ENCODE measurements at regions not wholly inside any gene's neighbourhood (a gene's known extent, or its start where the extent isn't known, plus 50 kb on each side); places are given as distances from the start of the nearest gene placed in this dataset.
"Not testable (repeated sequence)": the region's sequence is repeated elsewhere in the genome, so short reads cannot be mapped to it uniquely, and the experiment has no call there.

- no peaks in the 10 kb centered on the region for H3K36me3 ChIP-seq (ENCODE audit: control insufficient read depth in 5 of 5, insufficient read depth in 5 of 5, low read length in 5 of 5)
- no peak overlapping the region for H3K27ac ChIP-seq (ENCODE audit: low read depth, low read length)
- no peaks in the 10 kb centered on the region for H3K4me1 ChIP-seq (ENCODE audit: control insufficient read depth in 5 of 5, insufficient read depth in 5 of 5, low read length in 5 of 5)
- no peaks in the 10 kb centered on the region for H3K27me3 ChIP-seq (ENCODE audit: control insufficient read depth in 5 of 5, insufficient read depth in 4 of 5, low read length in 5 of 5)
- H3K4me3 ChIP-seq (ENCODE audit: low read depth in 1 of 5, low read length in 5 of 5), result no peak overlapping the region
- H3K9ac ChIP-seq (ENCODE audit: low read length in 5 of 5), result no peak overlapping the region
- H3K9me3 ChIP-seq (ENCODE audit: control insufficient read depth in 5 of 5, low read length in 5 of 5), result peaks cover 0 to 7% (median 0%) of the 10 kb centered on the region in 5 donors
These were observed 459.2 kb downstream of the ACTL7B start for GRCh38 chr9:108396611-108397010.

DNA sequence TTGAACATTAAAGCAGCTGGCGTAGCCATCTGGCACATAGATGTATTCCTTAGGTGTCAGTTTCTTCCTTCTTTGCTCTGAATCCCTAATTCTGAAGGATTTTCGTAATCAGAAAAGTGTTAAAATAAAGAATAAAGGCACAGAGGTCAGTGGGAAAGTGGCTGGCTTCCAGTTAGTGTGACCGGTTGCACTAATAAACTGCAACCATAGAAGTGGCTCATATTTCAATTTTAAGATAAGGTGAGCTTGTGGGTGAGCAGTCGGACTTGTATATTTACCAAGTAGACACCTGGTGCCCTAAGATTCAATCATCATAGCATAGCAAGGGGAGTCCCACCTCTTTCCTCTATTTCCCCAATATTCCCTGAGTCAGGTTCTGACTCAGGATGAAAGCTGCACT, 459.6 kb downstream of the ACTL7B start:
- Histone ChIP-seq H3K36me3 (ENCODE audit: control insufficient read depth in 5 of 5, insufficient read depth in 5 of 5, low read length in 5 of 5) (no peaks in the 10 kb centered on the region), H3K9me3 (ENCODE audit: control insufficient read depth in 5 of 5, low read length in 5 of 5) (peaks cover 0 to 7% (median 0%) of the 10 kb centered on the region in 5 donors), H3K27ac (ENCODE audit: low read depth, low read length) (no peak overlapping the region), H3K4me3 (ENCODE audit: low read depth in 1 of 5, low read length in 5 of 5) (no peak overlapping the region), H3K9ac (ENCODE audit: low read length in 5 of 5) (no peak overlapping the region), H3K4me1 (ENCODE audit: control insufficient read depth in 5 of 5, insufficient read depth in 5 of 5, low read length in 5 of 5) (no peaks in the 10 kb centered on the region), H3K27me3 (ENCODE audit: control insufficient read depth in 5 of 5, insufficient read depth in 4 of 5, low read length in 5 of 5) (no peaks in the 10 kb centered on the region)

GRCh38 chr9:108395421-108395820, 460.4 kb downstream of the ACTL7B start:
- H3K27ac ChIP-seq (ENCODE audit: low read depth, low read length), result no peak overlapping the region
- H3K9ac ChIP-seq (ENCODE audit: low read length in 5 of 5), result no peak overlapping the region
- H3K27me3 ChIP-seq (ENCODE audit: control insufficient read depth in 5 of 5, insufficient read depth in 4 of 5, low read length in 5 of 5), result no peaks in the 10 kb centered on the region
- H3K4me1 ChIP-seq (ENCODE audit: control insufficient read depth in 5 of 5, insufficient read depth in 5 of 5, low read length in 5 of 5), result no peaks in the 10 kb centered on the region
- H3K36me3 ChIP-seq (ENCODE audit: control insufficient read depth in 5 of 5, insufficient read depth in 5 of 5, low read length in 5 of 5), result no peaks in the 10 kb centered on the region
- peaks cover 0 to 7% (median 0%) of the 10 kb centered on the region in 5 donors for H3K9me3 ChIP-seq (ENCODE audit: control insufficient read depth in 5 of 5, low read length in 5 of 5)
- H3K4me3 ChIP-seq (ENCODE audit: low read depth in 1 of 5, low read length in 5 of 5), result no peak overlapping the region

DNA sequence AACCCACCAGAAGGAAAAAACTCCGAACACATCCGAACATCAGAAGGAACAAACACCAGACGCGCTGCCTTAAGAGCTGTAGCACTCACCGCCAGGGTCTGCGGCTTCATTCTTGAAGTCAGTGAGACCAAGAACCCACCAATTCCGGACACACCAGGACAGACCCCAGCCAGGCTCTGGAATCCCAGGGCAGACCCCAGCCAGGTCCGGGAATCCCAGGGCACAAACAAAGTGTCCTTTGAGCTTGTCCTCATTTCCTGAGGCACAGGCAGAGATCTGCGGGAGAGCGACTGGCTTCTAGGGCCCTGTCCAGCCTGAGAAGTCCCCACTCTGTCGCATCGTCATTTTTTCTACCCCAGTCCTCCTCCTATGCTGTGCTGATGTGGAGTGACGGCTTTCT, 461.1 kb downstream of the ACTL7B start:
- Histone ChIP-seq H3K27me3 (ENCODE audit: control insufficient read depth in 5 of 5, insufficient read depth in 4 of 5, low read length in 5 of 5) (no peaks in the 10 kb centered on the region), H3K27ac (ENCODE audit: low read depth, low read length) (no peak overlapping the region), H3K4me3 (ENCODE audit: low read depth in 1 of 5, low read length in 5 of 5) (no peak overlapping the region), H3K9ac (ENCODE audit: low read length in 5 of 5) (no peak overlapping the region), H3K36me3 (ENCODE audit: control insufficient read depth in 5 of 5, insufficient read depth in 5 of 5, low read length in 5 of 5) (no peaks in the 10 kb centered on the region), H3K9me3 (ENCODE audit: control insufficient read depth in 5 of 5, low read length in 5 of 5) (peaks cover 0 to 7% (median 0%) of the 10 kb centered on the region in 5 donors), H3K4me1 (ENCODE audit: control insufficient read depth in 5 of 5, insufficient read depth in 5 of 5, low read length in 5 of 5) (no peaks in the 10 kb centered on the region)

DNA sequence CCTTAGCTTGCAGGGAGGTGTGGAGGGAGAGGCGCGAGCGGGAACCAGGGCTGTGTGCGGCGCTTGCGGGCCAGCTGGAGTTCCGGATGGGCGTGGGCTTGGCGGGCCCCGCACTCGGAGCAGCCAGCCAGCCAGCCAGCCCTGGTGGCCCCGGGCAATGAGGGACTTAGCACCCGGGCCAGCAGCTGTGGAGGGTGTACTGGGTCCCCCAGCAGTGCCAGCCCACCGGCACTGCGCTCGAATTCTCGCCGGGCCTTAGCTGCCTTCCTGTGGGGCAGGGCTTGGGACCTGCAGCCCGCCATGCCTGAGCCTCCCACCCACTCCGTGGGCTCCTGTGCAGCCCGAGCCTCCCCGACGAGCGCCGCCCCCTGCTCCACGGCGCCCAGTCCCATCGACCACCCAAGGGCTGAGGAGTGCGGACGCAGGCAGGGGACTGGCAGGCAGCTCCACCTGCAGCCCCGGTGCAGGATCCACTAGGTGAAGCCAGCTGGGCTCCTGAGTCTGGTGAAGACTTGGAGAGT, 462.2 kb downstream of the ACTL7B start:
- not testable (repeated sequence) for H3K27ac ChIP-seq (ENCODE audit: low read depth, low read length); H3K27me3 ChIP-seq (ENCODE audit: control insufficient read depth in 5 of 5, insufficient read depth in 4 of 5, low read length in 5 of 5); H3K4me1 ChIP-seq (ENCODE audit: control insufficient read depth in 5 of 5, insufficient read depth in 5 of 5, low read length in 5 of 5); H3K4me3 ChIP-seq (ENCODE audit: low read depth in 1 of 5, low read length in 5 of 5); H3K9ac ChIP-seq (ENCODE audit: low read length in 5 of 5); H3K9me3 ChIP-seq (ENCODE audit: control insufficient read depth in 5 of 5, low read length in 5 of 5); H3K36me3 ChIP-seq (ENCODE audit: control insufficient read depth in 5 of 5, insufficient read depth in 5 of 5, low read length in 5 of 5)

- Histone ChIP-seq H3K9ac (ENCODE audit: low read length in 5 of 5) (no peak overlapping the region), H3K27me3 (ENCODE audit: control insufficient read depth in 5 of 5, insufficient read depth in 4 of 5, low read length in 5 of 5) (no peaks in the 10 kb centered on the region), H3K36me3 (ENCODE audit: control insufficient read depth in 5 of 5, insufficient read depth in 5 of 5, low read length in 5 of 5) (no peaks in the 10 kb centered on the region), H3K4me3 (ENCODE audit: low read depth in 1 of 5, low read length in 5 of 5) (no peak overlapping the region), H3K9me3 (ENCODE audit: control insufficient read depth in 5 of 5, low read length in 5 of 5) (peaks cover 0 to 7% (median 0%) of the 10 kb centered on the region in 5 donors), H3K4me1 (ENCODE audit: control insufficient read depth in 5 of 5, insufficient read depth in 5 of 5, low read length in 5 of 5) (no peaks in the 10 kb centered on the region), H3K27ac (ENCODE audit: low read depth, low read length) (no peak overlapping the region)
These were observed 462.9 kb downstream of the ACTL7B start for GRCh38 chr9:108392877-108393276.

- Histone ChIP-seq H3K36me3 (ENCODE audit: control insufficient read depth in 5 of 5, insufficient read depth in 5 of 5, low read length in 5 of 5) (no peaks in the 10 kb centered on the region), H3K27ac (ENCODE audit: low read depth, low read length) (no peak overlapping the region), H3K9me3 (ENCODE audit: control insufficient read depth in 5 of 5, low read length in 5 of 5) (no peaks in the 10 kb centered on the region), H3K9ac (ENCODE audit: low read length in 5 of 5) (no peak overlapping the region), H3K4me1 (ENCODE audit: control insufficient read depth in 5 of 5, insufficient read depth in 5 of 5, low read length in 5 of 5) (no peaks in the 10 kb centered on the region), H3K27me3 (ENCODE audit: control insufficient read depth in 5 of 5, insufficient read depth in 4 of 5, low read length in 5 of 5) (peaks cover 0 to 3% (median 0%) of the 10 kb centered on the region in 5 donors), H3K4me3 (ENCODE audit: low read depth in 1 of 5, low read length in 5 of 5) (no peak overlapping the region)
These were observed 466.7 kb downstream of the ACTL7B start for GRCh38 chr9:108389056-108389455.

- no peak overlapping the region for H3K4me3 ChIP-seq (ENCODE audit: low read depth in 1 of 5, low read length in 5 of 5)
- no peaks in the 10 kb centered on the region for H3K4me1 ChIP-seq (ENCODE audit: control insufficient read depth in 5 of 5, insufficient read depth in 5 of 5, low read length in 5 of 5)
- H3K9me3 ChIP-seq (ENCODE audit: control insufficient read depth in 5 of 5, low read length in 5 of 5), result no peaks in the 10 kb centered on the region
- H3K36me3 ChIP-seq (ENCODE audit: control insufficient read depth in 5 of 5, insufficient read depth in 5 of 5, low read length in 5 of 5), result no peaks in the 10 kb centered on the region
- H3K9ac ChIP-seq (ENCODE audit: low read length in 5 of 5), result no peak overlapping the region
- peaks cover 0 to 3% (median 0%) of the 10 kb centered on the region in 5 donors for H3K27me3 ChIP-seq (ENCODE audit: control insufficient read depth in 5 of 5, insufficient read depth in 4 of 5, low read length in 5 of 5)
- no peak overlapping the region for H3K27ac ChIP-seq (ENCODE audit: low read depth, low read length)
These were observed 468.9 kb downstream of the ACTL7B start for GRCh38 chr9:108386859-108387384.

DNA sequence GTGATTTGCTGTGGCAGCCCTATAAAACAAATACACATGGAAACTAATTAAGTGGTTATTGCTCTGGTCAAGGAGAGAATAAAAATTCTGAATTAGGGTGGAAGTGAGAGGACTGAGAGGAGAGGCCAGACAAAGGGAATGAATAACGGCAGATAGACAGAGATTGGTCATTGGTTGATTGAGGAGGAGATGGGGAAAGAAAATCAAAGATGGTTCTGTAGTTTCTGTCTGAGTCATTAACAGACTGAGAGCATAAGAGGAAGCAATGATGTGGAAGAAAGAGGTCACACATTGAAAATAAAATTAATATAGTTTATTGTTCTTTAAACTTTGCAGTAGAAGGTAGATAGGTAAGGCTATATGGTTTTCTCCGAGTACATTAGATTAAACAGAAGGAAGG, 469.8 kb downstream of the ACTL7B start:
- Histone ChIP-seq H3K4me1 (ENCODE audit: control insufficient read depth in 5 of 5, insufficient read depth in 5 of 5, low read length in 5 of 5) (no peaks in the 10 kb centered on the region), H3K36me3 (ENCODE audit: control insufficient read depth in 5 of 5, insufficient read depth in 5 of 5, low read length in 5 of 5) (no peaks in the 10 kb centered on the region), H3K9ac (ENCODE audit: low read length in 5 of 5) (no peak overlapping the region), H3K4me3 (ENCODE audit: low read depth in 1 of 5, low read length in 5 of 5) (no peak overlapping the region), H3K27ac (ENCODE audit: low read depth, low read length) (no peak overlapping the region), H3K9me3 (ENCODE audit: control insufficient read depth in 5 of 5, low read length in 5 of 5) (no peaks in the 10 kb centered on the region), H3K27me3 (ENCODE audit: control insufficient read depth in 5 of 5, insufficient read depth in 4 of 5, low read length in 5 of 5) (peaks cover 0 to 3% (median 0%) of the 10 kb centered on the region in 5 donors)

- Histone ChIP-seq H3K4me3 (ENCODE audit: low read depth in 1 of 5, low read length in 5 of 5) (no peak overlapping the region), H3K27ac (ENCODE audit: low read depth, low read length) (no peak overlapping the region), H3K9me3 (ENCODE audit: control insufficient read depth in 5 of 5, low read length in 5 of 5) (no peaks in the 10 kb centered on the region), H3K36me3 (ENCODE audit: control insufficient read depth in 5 of 5, insufficient read depth in 5 of 5, low read length in 5 of 5) (no peaks in the 10 kb centered on the region), H3K27me3 (ENCODE audit: control insufficient read depth in 5 of 5, insufficient read depth in 4 of 5, low read length in 5 of 5) (peaks cover 0 to 3% (median 0%) of the 10 kb centered on the region in 5 donors), H3K9ac (ENCODE audit: low read length in 5 of 5) (no peak overlapping the region), H3K4me1 (ENCODE audit: control insufficient read depth in 5 of 5, insufficient read depth in 5 of 5, low read length in 5 of 5) (no peaks in the 10 kb centered on the region)
These were observed 472.0 kb downstream of the ACTL7B start for GRCh38 chr9:108383796-108384195.

All from subcutaneous abdominal adipose tissue (tissue), 5 donors.